Lower leg skin (tissue), 4 donors: ENCODE measurements at regions not wholly inside any gene's neighbourhood (a gene's known extent, or its start where the extent isn't known, plus 50 kb on each side); places are given as distances from the start of the nearest gene placed in this dataset.

Experiments used
- DNase-seq, 2 donors: peaks; one replicate each; pipeline ENCODE4 v3.0.0-alpha.2; 2019; ENCODE audit warnings: low spot score in 2 of 2
- H3K4me3 ChIP-seq: fragments of 200-600 bp; sonication (generic); 2 replicates; pipeline ENCODE4 v1.5.1; 2017; ENCODE audit warnings: mild to moderate bottlenecking, low read depth; ENCODE audit not compliant: poor library complexity, severe bottlenecking
- POLR2A ChIP-seq, 2 donors: fragments of 450-650 bp; IDR thresholded peaks; one replicate each; pipeline ENCODE4 v1.6.1; 2016 to 2017; ENCODE audit warnings: antibody characterized with exemption in 2 of 2, mild to moderate bottlenecking in 1 of 2, moderate library complexity in 1 of 2
- WGBS, 2 donors: methylation state at CpG; one replicate each; pipeline ENCODE4 v1.1.5; 2018; 5-methylcytosine and 5-hydroxymethylcytosine counted together
- intact Hi-C: fragments of 100-400 bp; cut with DNase I; formaldehyde crosslinking; loops from one replicate; pipeline ENCODE4 v1.15.0; 2023; ENCODE audit warnings: low total_unique reads
- TF ChIP-seq, protein P1 (sequence below), 3 donors: fragments of 450-650 bp; IDR thresholded peaks; one replicate each; pipeline ENCODE4 v1.5.1; 2016; ENCODE audit warnings: antibody characterized with exemption in 3 of 3, mild to moderate bottlenecking in 3 of 3, moderate library complexity in 2 of 3

DNA sequence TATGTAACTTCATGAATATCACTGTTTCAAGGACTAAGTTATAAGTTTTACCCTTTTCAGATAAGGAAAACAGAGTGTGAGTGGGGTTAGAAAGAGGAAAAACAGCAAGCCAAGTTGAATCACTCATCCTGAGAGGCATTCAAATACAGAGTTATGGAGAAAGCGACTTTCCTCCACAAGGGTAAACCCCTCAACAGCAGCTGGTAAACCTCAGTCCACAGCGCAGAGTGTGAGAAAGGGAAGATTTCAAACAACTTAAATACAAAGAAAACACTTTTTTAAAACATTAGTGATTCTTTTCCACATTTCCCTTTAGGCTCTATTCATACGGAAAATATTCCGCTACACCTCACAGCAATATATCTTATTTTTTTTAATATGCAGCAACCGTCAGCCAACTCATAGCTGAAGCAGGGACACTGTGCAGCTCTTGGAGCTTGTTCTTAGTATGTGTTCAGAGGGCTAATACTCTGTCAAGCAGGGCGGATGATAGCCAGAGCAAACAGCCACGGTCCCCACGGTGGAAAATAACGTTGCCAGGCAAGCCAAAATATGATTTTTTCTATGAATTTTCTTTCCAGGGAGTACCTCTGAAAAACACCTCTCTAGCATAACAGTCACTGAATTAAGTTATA lies 488.9 kb upstream of the FAT1 start:
- no peak for TF ChIP-seq POLR2A (IDR thresholded peaks at IDR 0.05)
- TF ChIP-seq, protein P1, sequence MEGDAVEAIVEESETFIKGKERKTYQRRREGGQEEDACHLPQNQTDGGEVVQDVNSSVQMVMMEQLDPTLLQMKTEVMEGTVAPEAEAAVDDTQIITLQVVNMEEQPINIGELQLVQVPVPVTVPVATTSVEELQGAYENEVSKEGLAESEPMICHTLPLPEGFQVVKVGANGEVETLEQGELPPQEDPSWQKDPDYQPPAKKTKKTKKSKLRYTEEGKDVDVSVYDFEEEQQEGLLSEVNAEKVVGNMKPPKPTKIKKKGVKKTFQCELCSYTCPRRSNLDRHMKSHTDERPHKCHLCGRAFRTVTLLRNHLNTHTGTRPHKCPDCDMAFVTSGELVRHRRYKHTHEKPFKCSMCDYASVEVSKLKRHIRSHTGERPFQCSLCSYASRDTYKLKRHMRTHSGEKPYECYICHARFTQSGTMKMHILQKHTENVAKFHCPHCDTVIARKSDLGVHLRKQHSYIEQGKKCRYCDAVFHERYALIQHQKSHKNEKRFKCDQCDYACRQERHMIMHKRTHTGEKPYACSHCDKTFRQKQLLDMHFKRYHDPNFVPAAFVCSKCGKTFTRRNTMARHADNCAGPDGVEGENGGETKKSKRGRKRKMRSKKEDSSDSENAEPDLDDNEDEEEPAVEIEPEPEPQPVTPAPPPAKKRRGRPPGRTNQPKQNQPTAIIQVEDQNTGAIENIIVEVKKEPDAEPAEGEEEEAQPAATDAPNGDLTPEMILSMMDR (IDR thresholded peaks at IDR 0.05): no peak
- intact Hi-C loops: no loop called here
- 81 to 86% methylated on average over 9 of the region's 9 CpGs for WGBS, 2 donors

DNA sequence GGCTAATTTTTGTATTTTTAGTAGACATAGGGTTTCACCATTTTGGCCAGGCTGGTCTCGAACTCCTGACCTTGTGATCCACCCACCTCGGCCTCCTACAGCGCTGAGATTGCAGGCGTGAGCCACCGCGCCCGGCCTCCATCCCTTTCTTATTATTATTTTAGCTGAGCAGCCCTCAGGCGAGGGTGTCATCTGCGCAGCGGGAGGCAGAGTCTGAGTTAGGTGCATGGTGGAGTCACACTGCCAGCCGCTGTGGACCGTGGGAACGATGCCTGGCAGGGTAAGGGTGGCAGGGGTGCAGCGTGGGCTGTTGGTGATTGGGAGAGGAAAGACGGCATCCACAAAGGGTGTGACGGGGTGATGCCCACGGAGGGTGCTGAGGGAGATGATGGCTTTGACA lies 491.8 kb upstream of the FAT1 start:
- no peak overlapping the region for H3K4me3 ChIP-seq
- DNase-seq: no peak
- intact Hi-C loops: no loop called here
- no peak for TF ChIP-seq POLR2A (IDR thresholded peaks at IDR 0.05)
- TF ChIP-seq, protein P1 (IDR thresholded peaks at IDR 0.05): no peak
- WGBS, 2 donors: 91 to 94% methylated on average over 17 of the region's 17 CpGs

More for the DNA sequence above, 488.9 kb upstream of the FAT1 start:
- DNase-seq: no peak
- no peak overlapping the region for H3K4me3 ChIP-seq

DNA sequence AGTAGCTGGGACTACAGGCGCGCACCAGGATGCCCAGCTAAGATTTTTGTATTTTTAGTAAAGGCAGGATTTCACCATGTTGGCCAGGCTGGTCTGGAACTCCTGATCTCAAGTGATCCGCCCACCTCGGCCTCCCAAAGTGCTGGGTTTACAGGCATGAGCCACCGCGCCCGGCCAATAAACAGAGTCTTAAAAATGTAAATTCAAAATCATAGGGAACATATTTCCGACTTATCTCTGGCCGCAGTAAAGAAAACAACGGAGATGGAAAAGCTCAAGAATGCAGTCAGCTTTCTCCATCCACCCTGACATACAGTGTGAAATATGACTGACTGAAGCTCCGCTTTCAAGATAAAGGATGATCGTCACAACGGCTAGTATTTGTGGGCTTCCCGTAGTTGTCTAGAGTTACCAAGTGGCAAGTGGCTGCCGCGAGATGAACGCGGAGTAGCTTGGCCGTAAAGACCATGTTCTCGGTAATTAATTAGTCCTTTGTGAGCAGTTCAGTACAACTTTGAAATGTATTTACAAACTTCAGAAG lies 495.1 kb upstream of the FAT1 start:
- TF ChIP-seq, protein P1 (IDR thresholded peaks at IDR 0.05): no peak
- no peak for TF ChIP-seq POLR2A (IDR thresholded peaks at IDR 0.05)
- no peak for DNase-seq
- 88 to 94% methylated on average over 20 of the region's 20 CpGs for WGBS, 2 donors
- intact Hi-C loops: no loop called here
- H3K4me3 ChIP-seq: no peak overlapping the region

DNA sequence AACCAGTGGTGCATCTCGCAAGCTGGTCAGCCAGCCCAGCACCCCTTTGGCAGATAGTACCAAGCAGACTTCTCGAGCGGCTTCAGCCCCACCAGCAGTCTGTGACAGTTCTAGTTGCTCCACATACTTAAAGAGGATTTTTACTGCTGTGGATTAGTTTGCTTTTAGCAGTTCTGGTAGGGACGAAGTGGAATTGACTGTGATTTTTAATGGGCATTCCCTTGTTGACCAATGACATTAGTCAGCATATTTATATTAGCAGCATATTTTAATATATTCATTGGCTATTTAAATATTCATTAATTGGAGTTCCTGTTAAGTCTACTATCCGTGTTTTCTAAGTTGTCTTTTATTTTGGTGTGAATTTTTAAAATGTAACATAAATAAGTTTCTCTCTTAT lies 500.9 kb upstream of the FAT1 start:
- intact Hi-C loops: no loop called here
- TF ChIP-seq POLR2A (IDR thresholded peaks at IDR 0.05): no peak
- TF ChIP-seq, protein P1 (IDR thresholded peaks at IDR 0.05): no peak
- no peak overlapping the region for H3K4me3 ChIP-seq
- no peak for DNase-seq
- WGBS, 2 donors: 47 to 71% methylated on average over 5 of the region's 5 CpGs

DNA sequence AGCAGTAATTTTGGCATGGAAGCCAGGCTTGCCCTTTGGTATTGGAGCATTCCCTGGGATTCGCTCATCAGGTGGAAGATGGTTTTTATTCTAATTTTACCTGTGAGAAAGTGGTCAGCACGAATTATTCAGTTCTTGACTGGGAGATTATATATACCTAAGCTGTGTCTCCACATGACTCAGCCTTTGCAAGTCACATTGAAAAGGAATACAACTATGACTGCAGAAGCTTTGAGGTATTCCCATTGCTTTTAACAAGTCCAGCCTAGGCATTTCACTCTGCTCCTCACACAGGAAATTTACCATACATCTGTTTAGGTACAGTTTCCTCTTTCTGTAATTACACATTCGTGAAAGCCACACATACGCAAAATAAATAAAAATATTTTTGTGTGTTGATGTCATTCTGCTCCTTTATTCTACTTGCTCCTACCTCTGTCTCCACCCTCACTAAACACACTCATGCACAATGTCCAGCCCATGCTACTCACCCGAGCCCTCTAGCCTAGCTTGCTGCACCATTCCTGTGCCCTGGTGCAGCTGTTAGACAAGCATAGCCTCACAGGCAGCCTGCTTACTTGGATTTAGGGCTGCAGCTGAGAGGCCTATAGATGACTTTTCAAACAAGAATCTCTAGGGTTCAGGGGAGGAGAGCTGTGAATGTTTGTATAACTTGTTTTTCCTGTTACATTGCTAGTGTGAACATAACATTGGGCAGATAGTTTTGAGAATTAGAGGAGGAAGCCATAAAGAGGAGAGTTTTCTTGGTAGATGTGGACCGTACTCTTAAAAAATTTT lies 504.4 kb upstream of the FAT1 start:
- no peak overlapping the region for H3K4me3 ChIP-seq
- TF ChIP-seq, protein P1 (IDR thresholded peaks at IDR 0.05): no peak
- TF ChIP-seq POLR2A (IDR thresholded peaks at IDR 0.05): no peak
- intact Hi-C loops: no loop called here
- WGBS, 2 donors: 68 to 74% methylated on average over 6 of the region's 6 CpGs
- no peak for DNase-seq
